HG02571 (cell line): ENCODE measurements at regions not wholly inside any gene's neighbourhood (a gene's known extent, or its start where the extent isn't known, plus 50 kb on each side); places are given as distances from the start of the nearest gene placed in this dataset.

Experiments used
- ATAC-seq: cut with Tn5 transposase; IDR thresholded peaks from one replicate; pipeline ENCODE4 v1.9.1; 2021; ENCODE audit warnings: mild to moderate bottlenecking, moderate library complexity; ENCODE audit not compliant: unreplicated experiment

GRCh38 chr10:35723059-35723458 is 81.0 kb upstream of the FZD8 start:
- ATAC-seq: no peak

- no peak for ATAC-seq
Observed at GRCh38 chr10:35722636-35723035, 80.5 kb upstream of the FZD8 start.

GRCh38 chr10:35722226-35722625 is 80.1 kb upstream of the FZD8 start:
- ATAC-seq: no peak

GRCh38 chr10:35720366-35720765 is 78.3 kb upstream of the FZD8 start:
- ATAC-seq: no peak

GRCh38 chr10:35716776-35717175 is 74.7 kb upstream of the FZD8 start:
- no peak for ATAC-seq

GRCh38 chr10:35712486-35712885 is 70.4 kb upstream of the FZD8 start:
- ATAC-seq: no peak

- no peak for ATAC-seq
Observed at GRCh38 chr10:35711615-35712411, 69.7 kb upstream of the FZD8 start.

- ATAC-seq: no peak
Observed at GRCh38 chr10:35707642-35708425, 65.7 kb upstream of the FZD8 start.

GRCh38 chr10:35706959-35707358 is 64.9 kb upstream of the FZD8 start:
- ATAC-seq: no peak

- ATAC-seq: no peak
Observed at GRCh38 chr10:35705671-35706070, 63.6 kb upstream of the FZD8 start.

- ATAC-seq: no peak
Observed at GRCh38 chr10:35705051-35705450, 63.0 kb upstream of the FZD8 start.

GRCh38 chr10:35704401-35704800 is 62.3 kb upstream of the FZD8 start:
- no peak for ATAC-seq

- ATAC-seq: no peak
Observed at GRCh38 chr10:35700487-35700882, 58.4 kb upstream of the FZD8 start.

GRCh38 chr10:35699848-35700486 is 57.9 kb upstream of the FZD8 start:
- ATAC-seq: no peak

GRCh38 chr10:35696392-35697287 is 54.5 kb upstream of the FZD8 start:
- ATAC-seq: no peak

GRCh38 chr10:35693800-35694199 is 51.7 kb upstream of the FZD8 start:
- ATAC-seq: no peak
